Pancreas (tissue), 10 donors: ENCODE measurements at regions not wholly inside any gene's neighbourhood (a gene's known extent, or its start where the extent isn't known, plus 50 kb on each side); places are given as distances from the start of the nearest gene placed in this dataset.

Experiments
- ATAC-seq, 4 donors: fragments of 200-7000 bp; cut with Tn5 transposase; one replicate each; pipeline versions ENCODE4 v1.8.0 to v1.9.1; 2020; ENCODE audit warnings: mild to moderate bottlenecking in 4 of 4, moderate library complexity in 4 of 4
- DNase-seq, 6 donors: peaks; one replicate each; pipeline ENCODE4 v3.0.0-alpha.2; 2020
- FAIRE-seq: peaks from 2 replicates; lab custom pipeline; 2012; peaks lifted over from hg19 to GRCh38; lab: Jason Lieb, UNC
- H3K27ac ChIP-seq, 4 donors: fragments of 200-600 bp; sonication (generic); 1 replicate in 3 of 4; 2 replicates in 1 of 4; pipeline versions ENCODE4 v1.5.0 to v1.8.0; 2020
- H3K27me3 ChIP-seq, 4 donors: fragments of 200-600 bp; one replicate each; pipeline ENCODE4 v1.8.0; 2021
- H3K36me3 ChIP-seq, 3 donors: fragments of 200-600 bp; sonication (generic) in 1 of 3; one replicate each; pipeline versions ENCODE4 v1.5.0 to v1.8.0; 2020 to 2021
- H3K4me1 ChIP-seq, 3 donors: fragments of 200-600 bp; one replicate each; pipeline ENCODE4 v1.8.0; 2021
- H3K4me3 ChIP-seq, 4 donors: fragments of 200-600 bp; sonication (generic) in 2 of 4; one replicate each; pipeline versions ENCODE4 v1.5.0 to v1.8.0; 2020 to 2021
- H3K9me3 ChIP-seq, 4 donors: fragments of 200-600 bp; one replicate each; pipeline ENCODE4 v1.8.0; 2021
- CTCF ChIP-seq, 4 donors: fragments of 200-600 bp; sonication (generic) in 3 of 4; IDR thresholded peaks; one replicate each; pipeline versions ENCODE4 v1.5.0 to v1.8.0; 2021; ENCODE audit warnings: antibody characterized with exemption in 4 of 4
- WGBS, 2 donors: extraction: QIAGEN DNeasy Blood & Tissue Kit; methylation state at CpG; one replicate each; pipeline ENCODE4 v1.1.7; 2013; 5-methylcytosine and 5-hydroxymethylcytosine counted together
- intact Hi-C, 3 donors: fragments of 100-400 bp; cut with DNase I; formaldehyde crosslinking; loops; one replicate each; pipeline versions ENCODE4 v1.11.1 to v1.14.2; 2022
- donor health status: healthy with polysubstance abuse.
- donor health status: DM: no; HTN: no; CAD: no; lungs with moderate emphysema.
- donor health status: DM: no; HTN: no; CAD: no.
- donor health status: control.
- donor health status: control.
- donor health status: Bipolar disorder and iron deficiency.
- donor health status: DM: yes; HTN: yes; CAD: no.
- donor health status: DM: no; HTN: no; CAD: no.
- donor health status: DM: no; HTN: no; CAD: no.
- donor health status: DM: yes; HTN: yes; CAD: no.

DNA sequence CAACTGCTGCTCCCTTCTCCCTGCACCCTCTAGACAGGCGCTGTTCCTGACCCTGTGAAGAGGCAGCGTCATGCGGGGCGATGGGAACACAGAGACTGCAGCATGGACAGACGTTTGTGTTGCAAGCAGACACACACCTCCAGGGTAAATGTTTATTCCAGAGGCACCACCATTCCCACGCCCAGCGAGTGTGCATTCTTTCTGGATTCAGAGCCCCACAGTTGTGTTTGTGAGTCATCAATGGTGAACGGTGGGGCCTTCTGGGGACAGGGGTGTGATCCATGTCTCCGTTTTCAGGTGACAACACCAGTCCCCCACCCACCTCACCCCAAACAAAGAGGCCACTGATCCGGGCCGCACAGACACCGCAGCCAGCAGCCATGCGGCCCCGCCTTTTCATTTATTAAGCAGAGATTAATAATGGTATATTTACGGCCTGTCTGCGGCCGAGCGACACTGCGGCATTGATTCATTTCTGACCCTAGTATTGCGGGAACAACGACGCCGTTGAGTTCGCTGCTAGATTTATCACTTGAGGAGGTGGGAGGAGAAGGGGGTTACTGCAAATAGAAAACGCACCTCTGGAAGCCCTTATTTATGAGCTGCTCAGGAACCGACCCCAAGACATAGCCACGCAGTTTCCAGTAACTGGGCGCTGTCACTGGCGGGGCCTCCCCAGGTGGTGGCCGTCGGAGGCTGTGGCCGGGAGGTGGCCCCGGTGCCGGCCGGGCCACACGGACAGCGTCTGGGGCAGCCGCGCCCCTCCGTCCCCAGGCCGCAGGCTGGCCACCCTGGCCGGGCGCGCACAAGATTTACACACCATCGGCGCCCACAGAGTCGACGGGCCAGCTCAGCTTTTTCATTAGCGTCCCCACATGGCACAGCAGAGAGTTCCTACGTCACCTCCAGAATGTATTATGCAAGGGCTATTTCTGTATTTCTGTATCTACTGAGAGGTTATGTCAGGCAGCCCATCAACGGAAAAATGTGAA is 367.6 kb downstream of the THBS2 start:
- no peaks in the 10 kb centered on the region for H3K27me3 ChIP-seq
- ATAC-seq (peak; percentile 5 to 43 (median 36)), FAIRE-seq (no peak), DNase-seq (peak in 1 of 6 donors; percentile 18)
- no peaks in the 10 kb centered on the region for H3K4me1 ChIP-seq
- peak overlapping the region; percentile 39 to 85 (median 76) for H3K27ac ChIP-seq
- 51 to 60% methylated on average over 51 of the region's 51 CpGs for WGBS, 2 donors
- H3K4me3 ChIP-seq = no peak overlapping the region
- H3K36me3 ChIP-seq = no peaks in the 10 kb centered on the region
- H3K9me3 ChIP-seq = no peaks in the 10 kb centered on the region
- no peak for TF ChIP-seq CTCF (IDR thresholded peaks at IDR 0.05)
- intact Hi-C loops = loop anchor here in 1 of 3 donors (2.0 kb wide), 1 partner anchor 515 kb away; no protein-coding TSS in a partner anchor

DNA sequence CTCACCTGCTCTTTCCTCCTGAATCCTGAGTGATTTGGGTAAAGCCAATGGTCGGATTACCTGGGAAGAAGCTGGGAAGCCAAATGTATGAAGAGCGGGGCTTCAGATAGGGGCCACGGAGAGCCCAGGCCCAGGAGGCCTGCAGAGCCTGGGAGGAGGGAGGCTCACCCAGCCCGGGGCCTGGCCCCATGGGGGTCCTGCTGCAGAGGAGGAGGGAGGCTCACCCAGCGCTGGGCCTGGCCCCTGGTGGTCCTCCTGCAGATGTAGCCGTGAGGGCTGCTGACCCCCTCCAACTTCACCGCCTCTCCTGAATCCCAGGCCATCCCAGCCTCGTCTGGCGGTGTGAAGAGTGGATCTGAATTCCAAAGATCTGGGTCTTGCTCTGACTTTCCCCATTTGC is 368.4 kb downstream of the THBS2 start:
- WGBS, 2 donors = 70 to 74% methylated on average over 9 of the region's 9 CpGs
- intact Hi-C loops = loop anchor here in 1 of 3 donors (2.0 kb wide), 1 partner anchor 514 kb away; no protein-coding TSS in a partner anchor
- FAIRE-seq (no peak), ATAC-seq (no peak), DNase-seq (no peak)
- H3K27ac ChIP-seq = peak overlapping the region in 3 of 4 donors; percentile 69 to 85 (median 84)
- TF ChIP-seq CTCF (IDR thresholded peaks at IDR 0.05) = no peak
- no peaks in the 10 kb centered on the region for H3K4me1 ChIP-seq
- no peak overlapping the region for H3K4me3 ChIP-seq
- no peaks in the 10 kb centered on the region for H3K36me3 ChIP-seq
- no peaks in the 10 kb centered on the region for H3K27me3 ChIP-seq
- no peaks in the 10 kb centered on the region for H3K9me3 ChIP-seq

DNA sequence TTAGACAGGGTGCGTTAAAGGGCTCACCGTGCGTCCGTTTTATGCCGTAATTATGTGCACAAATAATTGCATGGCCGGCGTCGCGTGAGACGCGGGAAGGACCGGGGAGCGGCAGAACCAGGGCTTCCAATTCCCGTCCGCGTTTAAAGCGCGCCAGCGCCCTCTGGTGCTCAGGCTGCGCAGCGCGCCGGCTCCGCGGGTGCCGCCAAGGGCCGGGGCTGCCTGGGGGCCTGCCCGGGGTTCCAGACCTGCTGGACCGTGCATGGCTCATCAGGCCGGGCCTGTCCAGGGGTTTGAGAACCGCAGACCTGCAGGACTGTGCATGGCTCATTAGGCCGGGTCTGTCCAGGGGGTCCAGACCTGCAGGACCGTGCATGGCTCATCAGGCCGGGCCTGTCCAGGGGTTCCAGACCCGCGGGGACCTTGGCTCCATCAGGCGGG is 369.0 kb downstream of the THBS2 start:
- no peaks in the 10 kb centered on the region for H3K36me3 ChIP-seq
- H3K4me3 ChIP-seq = peak overlapping the region in 1 of 4 donors; percentile 19

GRCh38 chr6:168884050-168884645 is 369.5 kb downstream of the THBS2 start:
- 78 to 85% methylated on average over 21 of the region's 21 CpGs for WGBS, 2 donors
- Histone ChIP-seq H3K27ac (no peak overlapping the region), H3K4me3 (peak overlapping the region in 1 of 4 donors; percentile 19), H3K36me3 (no peaks in the 10 kb centered on the region), H3K9me3 (no peaks in the 10 kb centered on the region), H3K4me1 (no peaks in the 10 kb centered on the region), H3K27me3 (no peaks in the 10 kb centered on the region)
- ATAC-seq = peak in 1 of 4 donors; percentile 9
- intact Hi-C loops = loop anchor here in 2 of 3 donors (2.0 to 5.0 kb wide), 2 partner anchors 512 to 513 kb away; no protein-coding TSS in a partner anchor
- no peak for DNase-seq
- no peak for TF ChIP-seq CTCF (IDR thresholded peaks at IDR 0.05)
- FAIRE-seq = no peak

More for the DNA sequence above, 369.0 kb downstream of the THBS2 start:
- no peaks in the 10 kb centered on the region for H3K4me1 ChIP-seq
- TF ChIP-seq CTCF (IDR thresholded peaks at IDR 0.05) = peak; percentile 88 to 96 (median 92)
- DNase-seq (peak; percentile 45 to 94 (median 76)), ATAC-seq (peak; percentile 69 to 91 (median 86)), FAIRE-seq (no peak)
- WGBS, 2 donors = 12 to 16% methylated on average over 36 to 37 of the region's 37 CpGs
- intact Hi-C loops = loop anchor here in 2 of 3 donors (2.0 to 5.0 kb wide), 2 partner anchors 512 to 514 kb away; no protein-coding TSS in a partner anchor
- no peak overlapping the region for H3K27ac ChIP-seq
- no peaks in the 10 kb centered on the region for H3K9me3 ChIP-seq
- no peaks in the 10 kb centered on the region for H3K27me3 ChIP-seq
